ENCODE measurements at regions not wholly inside any gene's neighbourhood (a gene's known extent, or its start where the extent isn't known, plus 50 kb on each side); places are given as distances from the start of the nearest gene placed in this dataset.

DNA sequence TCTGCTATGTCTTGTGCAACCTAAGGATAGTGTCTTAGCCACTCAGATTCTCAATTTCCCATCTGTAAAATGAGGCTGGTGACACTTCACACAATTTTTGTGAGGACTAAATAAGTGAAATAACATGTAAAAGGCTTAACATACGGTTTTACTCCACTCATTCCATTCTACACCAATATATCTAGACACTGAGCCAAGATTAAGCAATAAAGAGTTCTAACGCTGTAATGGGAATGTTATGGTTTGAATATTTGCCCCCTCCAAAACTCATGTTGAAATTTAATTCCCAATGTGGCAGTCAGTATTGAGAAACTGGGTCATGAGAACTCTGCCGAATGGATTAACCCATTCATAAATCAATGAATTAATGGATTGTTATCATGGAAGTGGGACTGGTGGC, 301.0 kb downstream of the HACE1 start:
- TF ChIP-seq, protein P1, sequence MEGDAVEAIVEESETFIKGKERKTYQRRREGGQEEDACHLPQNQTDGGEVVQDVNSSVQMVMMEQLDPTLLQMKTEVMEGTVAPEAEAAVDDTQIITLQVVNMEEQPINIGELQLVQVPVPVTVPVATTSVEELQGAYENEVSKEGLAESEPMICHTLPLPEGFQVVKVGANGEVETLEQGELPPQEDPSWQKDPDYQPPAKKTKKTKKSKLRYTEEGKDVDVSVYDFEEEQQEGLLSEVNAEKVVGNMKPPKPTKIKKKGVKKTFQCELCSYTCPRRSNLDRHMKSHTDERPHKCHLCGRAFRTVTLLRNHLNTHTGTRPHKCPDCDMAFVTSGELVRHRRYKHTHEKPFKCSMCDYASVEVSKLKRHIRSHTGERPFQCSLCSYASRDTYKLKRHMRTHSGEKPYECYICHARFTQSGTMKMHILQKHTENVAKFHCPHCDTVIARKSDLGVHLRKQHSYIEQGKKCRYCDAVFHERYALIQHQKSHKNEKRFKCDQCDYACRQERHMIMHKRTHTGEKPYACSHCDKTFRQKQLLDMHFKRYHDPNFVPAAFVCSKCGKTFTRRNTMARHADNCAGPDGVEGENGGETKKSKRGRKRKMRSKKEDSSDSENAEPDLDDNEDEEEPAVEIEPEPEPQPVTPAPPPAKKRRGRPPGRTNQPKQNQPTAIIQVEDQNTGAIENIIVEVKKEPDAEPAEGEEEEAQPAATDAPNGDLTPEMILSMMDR (IDR thresholded peaks at IDR 0.05; ENCODE audit: poor library complexity, severe bottlenecking), result no peak
- no peak for TF ChIP-seq RAD21 (conservative IDR thresholded peaks at IDR 0.05)
